ENCODE measurements at regions not wholly inside any gene's neighbourhood (a gene's known extent, or its start where the extent isn't known, plus 50 kb on each side); places are given as distances from the start of the nearest gene placed in this dataset.

DNA sequence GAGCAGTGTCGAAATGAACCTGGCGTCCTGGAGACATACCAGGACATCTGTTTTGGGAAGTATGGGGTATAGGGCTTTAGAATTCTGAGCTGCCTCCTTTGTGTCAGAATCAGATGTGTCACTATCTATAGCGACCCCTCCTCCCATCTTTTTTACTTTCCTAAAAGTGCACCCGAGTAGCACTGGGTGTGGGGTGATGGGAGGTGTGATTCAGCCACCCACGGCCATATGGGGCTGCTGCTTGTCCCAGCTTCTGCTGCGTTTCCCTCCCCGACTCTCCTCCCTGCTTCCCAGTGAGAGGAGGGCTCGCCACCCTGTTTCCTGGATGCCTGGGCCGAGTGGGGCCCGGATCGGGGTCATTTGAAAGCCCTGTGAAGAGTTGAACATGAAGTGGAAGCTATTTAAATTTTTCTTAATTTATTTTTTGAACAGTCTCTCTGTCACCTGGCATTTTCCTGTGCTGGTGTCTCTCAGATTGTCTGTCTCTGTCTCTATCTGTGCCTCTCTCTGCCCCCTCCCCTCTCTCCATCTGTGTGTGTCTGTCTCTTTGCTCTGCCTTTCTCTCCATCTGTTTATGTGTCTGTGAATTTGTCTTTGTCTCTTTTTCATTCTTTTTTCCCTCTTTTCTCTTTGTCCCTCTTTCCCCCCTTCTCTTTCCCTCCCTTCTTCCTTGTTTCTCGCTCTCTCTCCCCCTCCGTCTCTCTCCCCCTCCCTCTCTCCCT is 638.8 kb upstream of the EEF2KMT start:
- no peak overlapping the region for H3K4me3 ChIP-seq (ENCODE audit: low read length)
- H3K27me3 ChIP-seq (ENCODE audit: control insufficient read depth, low read length): no peaks in the 10 kb centered on the region
- no peak overlapping the region for H3K4me2 ChIP-seq (ENCODE audit: low read length)
- H3K27ac ChIP-seq (ENCODE audit: low read depth, low read length): no peak overlapping the region
- no peaks in the 10 kb centered on the region for H4K20me1 ChIP-seq (ENCODE audit: control insufficient read depth, insufficient read depth, low read depth, low read length)
- H3K4me1 ChIP-seq (ENCODE audit: control insufficient read depth, low read length): no peaks in the 10 kb centered on the region
- H3K9me3 ChIP-seq (ENCODE audit: control insufficient read depth, insufficient read depth, low read length): no peaks in the 10 kb centered on the region
- no peaks in the 10 kb centered on the region for H3K9me2 ChIP-seq (replicated peaks; ENCODE audit: control insufficient read depth, low read length)
- TF ChIP-seq EZH2phosphoT487 (IDR thresholded peaks at IDR 0.05; ENCODE audit: borderline replicate concordance, low read length) (no peak), CTCF (IDR thresholded peaks at IDR 0.05; ENCODE audit: low read depth, low read length, poor library complexity, severe bottlenecking) (no peak)
- H3K79me2 ChIP-seq (ENCODE audit: control insufficient read depth, low read length): no peaks in the 10 kb centered on the region
- H3F3A ChIP-seq (ENCODE audit: control insufficient read depth, insufficient read depth): no peaks in the 10 kb centered on the region
- H3K36me3 ChIP-seq (ENCODE audit: control insufficient read depth, low read length): no peaks in the 10 kb centered on the region

DNA sequence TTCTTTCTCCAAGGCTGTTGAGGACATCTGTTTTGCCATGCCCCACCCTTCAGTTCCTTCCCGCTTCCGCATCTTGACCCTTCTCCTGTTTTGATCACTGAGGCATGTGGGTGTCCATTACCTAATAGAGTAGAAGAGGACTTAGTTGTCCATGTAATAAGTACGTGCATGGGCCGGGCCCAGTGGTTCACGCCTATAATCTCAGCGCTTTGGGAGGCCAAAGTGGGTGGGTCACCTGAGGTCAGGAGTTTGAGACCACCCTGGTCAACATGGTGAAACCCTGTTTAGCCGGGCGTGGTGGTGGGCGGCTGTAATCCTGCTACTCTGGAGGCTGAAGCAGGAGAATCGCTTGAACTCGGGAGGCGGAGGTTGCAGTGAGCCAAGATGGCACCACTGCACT is 637.8 kb upstream of the EEF2KMT start:
- no peak overlapping the region for H3K4me2 ChIP-seq (ENCODE audit: low read length)
- H3F3A ChIP-seq (ENCODE audit: control insufficient read depth, insufficient read depth): no peaks in the 10 kb centered on the region
- no peaks in the 10 kb centered on the region for H3K27me3 ChIP-seq (ENCODE audit: control insufficient read depth, low read length)
- H3K27ac ChIP-seq (ENCODE audit: low read depth, low read length): no peak overlapping the region
- no peak for TF ChIP-seq EZH2phosphoT487 (IDR thresholded peaks at IDR 0.05; ENCODE audit: borderline replicate concordance, low read length)
- TF ChIP-seq CTCF (IDR thresholded peaks at IDR 0.05; ENCODE audit: low read depth, low read length, poor library complexity, severe bottlenecking): no peak
- peaks cover 4% of the 10 kb centered on the region; the same call in 1 of the 2 replicates for H3K9me3 ChIP-seq (ENCODE audit: control insufficient read depth, insufficient read depth, low read length)
- no peaks in the 10 kb centered on the region for H3K36me3 ChIP-seq (ENCODE audit: control insufficient read depth, low read length)
- H4K20me1 ChIP-seq (ENCODE audit: control insufficient read depth, insufficient read depth, low read depth, low read length): no peaks in the 10 kb centered on the region
- H3K79me2 ChIP-seq (ENCODE audit: control insufficient read depth, low read length): no peaks in the 10 kb centered on the region
- H3K4me3 ChIP-seq (ENCODE audit: low read length): no peak overlapping the region
- H3K4me1 ChIP-seq (ENCODE audit: control insufficient read depth, low read length): no peaks in the 10 kb centered on the region
- no peaks in the 10 kb centered on the region for H3K9me2 ChIP-seq (replicated peaks; ENCODE audit: control insufficient read depth, low read length)

- Histone ChIP-seq H3K4me1 (ENCODE audit: control insufficient read depth, low read length) (no peaks in the 10 kb centered on the region), H3K9me3 (ENCODE audit: control insufficient read depth, insufficient read depth, low read length) (peaks cover 4% of the 10 kb centered on the region; the same call in 1 of the 2 replicates), H3K79me2 (ENCODE audit: control insufficient read depth, low read length) (no peaks in the 10 kb centered on the region), H3K4me3 (ENCODE audit: low read length) (no peak overlapping the region), H3K36me3 (ENCODE audit: control insufficient read depth, low read length) (no peaks in the 10 kb centered on the region), H3K4me2 (ENCODE audit: low read length) (no peak overlapping the region), H3F3A (ENCODE audit: control insufficient read depth, insufficient read depth) (no peaks in the 10 kb centered on the region), H3K9me2 (replicated peaks; ENCODE audit: control insufficient read depth, low read length) (no peaks in the 10 kb centered on the region), H3K27ac (ENCODE audit: low read depth, low read length) (no peak overlapping the region), H3K27me3 (ENCODE audit: control insufficient read depth, low read length) (no peaks in the 10 kb centered on the region), H4K20me1 (ENCODE audit: control insufficient read depth, insufficient read depth, low read depth, low read length) (no peaks in the 10 kb centered on the region)
- no peak for TF ChIP-seq EZH2phosphoT487 (IDR thresholded peaks at IDR 0.05; ENCODE audit: borderline replicate concordance, low read length)
- TF ChIP-seq CTCF (IDR thresholded peaks at IDR 0.05; ENCODE audit: low read depth, low read length, poor library complexity, severe bottlenecking): no peak
These were observed 633.2 kb upstream of the EEF2KMT start for GRCh38 chr16:5730783-5731182.
